IPS DF 19.7 (cell line): ENCODE measurements at regions not wholly inside any gene's neighbourhood (a gene's known extent, or its start where the extent isn't known, plus 50 kb on each side); places are given as distances from the start of the nearest gene placed in this dataset.
"Not testable (repeated sequence)": the region's sequence is repeated elsewhere in the genome, so short reads cannot be mapped to it uniquely, and the experiment has no call there.

Experiments used
- DNase-seq: peaks from one replicate; pipeline ENCODE4 v3.0.0-alpha.2; 2013; ENCODE audit warnings: low read depth, low spot score

GRCh38 chr18:1043039-1043438 lies 138.4 kb downstream of the ADCYAP1 start:
- not testable (repeated sequence) for DNase-seq

- DNase-seq, result no peak
Observed at GRCh38 chr18:1045658-1046057, 141.0 kb downstream of the ADCYAP1 start.

- no peak for DNase-seq
Observed at GRCh38 chr18:1047406-1047805, 142.7 kb downstream of the ADCYAP1 start.

- no peak for DNase-seq
Observed at GRCh38 chr18:1048032-1048431, 143.4 kb downstream of the ADCYAP1 start.

GRCh38 chr18:1049173-1049572 lies 144.5 kb downstream of the ADCYAP1 start:
- no peak for DNase-seq

GRCh38 chr18:1050012-1050657 lies 145.5 kb downstream of the ADCYAP1 start:
- no peak for DNase-seq

GRCh38 chr18:1052301-1052700 lies 147.6 kb downstream of the ADCYAP1 start:
- no peak for DNase-seq

GRCh38 chr18:1053331-1054315 lies 149.0 kb downstream of the ADCYAP1 start:
- DNase-seq, result no peak

- DNase-seq, result no peak
Observed at GRCh38 chr18:1056404-1056803, 151.7 kb downstream of the ADCYAP1 start.

GRCh38 chr18:1057367-1057766 lies 152.7 kb downstream of the ADCYAP1 start:
- DNase-seq, result no peak

GRCh38 chr18:1062588-1062987 lies 157.9 kb downstream of the ADCYAP1 start:
- no peak for DNase-seq

- DNase-seq, result no peak
Observed at GRCh38 chr18:1075322-1075721, 170.7 kb downstream of the ADCYAP1 start.

GRCh38 chr18:1075876-1076275 lies 171.2 kb downstream of the ADCYAP1 start:
- no peak for DNase-seq

- no peak for DNase-seq
Observed at GRCh38 chr18:1078301-1078700, 173.6 kb downstream of the ADCYAP1 start.

GRCh38 chr18:1083675-1084074 lies 179.0 kb downstream of the ADCYAP1 start:
- not testable (repeated sequence) for DNase-seq

- peak; percentile 28 for DNase-seq
Observed at GRCh38 chr18:1090758-1091157, 186.1 kb downstream of the ADCYAP1 start.

- peak; percentile 33 for DNase-seq
Observed at GRCh38 chr18:1092228-1092627, 187.6 kb downstream of the ADCYAP1 start.

GRCh38 chr18:1094409-1094808 lies 189.7 kb downstream of the ADCYAP1 start:
- DNase-seq, result no peak

- DNase-seq, result not testable (repeated sequence)
Observed at GRCh38 chr18:1097991-1098735, 193.5 kb downstream of the ADCYAP1 start.

- DNase-seq, result no peak
Observed at GRCh38 chr18:1102848-1103247, 198.2 kb downstream of the ADCYAP1 start.

- no peak for DNase-seq
Observed at GRCh38 chr18:1103537-1103936, 198.9 kb downstream of the ADCYAP1 start.
